ENCODE measurements at regions not wholly inside any gene's neighbourhood (a gene's known extent, or its start where the extent isn't known, plus 50 kb on each side); places are given as distances from the start of the nearest gene placed in this dataset.
A peak's percentile ranks its signal among the peaks of the same experiment; 100 is the strongest.

- Histone ChIP-seq H3K27me3 (peaks cover 21% of the 10 kb centered on the region), H3K4me3 (no peak overlapping the region), H3K36me3 (replicated peaks; ENCODE audit: insufficient read depth, low read depth) (no peaks in the 10 kb centered on the region), H4K20me1 (ENCODE audit: insufficient read depth, poor library complexity, severe bottlenecking) (no peaks in the 10 kb centered on the region), H3K4me2 (no peak overlapping the region), H3K27ac (no peak overlapping the region), H3K9me3 (ENCODE audit: low read depth) (no peaks in the 10 kb centered on the region), H2AFZ (no peak overlapping the region), H3K9me2 (replicated peaks; ENCODE audit: insufficient read depth) (no peaks in the 10 kb centered on the region), H3K4me1 (ENCODE audit: insufficient read depth) (peaks cover 8% of the 10 kb centered on the region), H3K79me2 (no peaks in the 10 kb centered on the region)
- no peak for DNase-seq (ENCODE audit: low spot score)
- TF ChIP-seq EZH2 (IDR thresholded peaks at IDR 0.05; ENCODE audit: borderline replicate concordance): no peak
- WGBS (ENCODE audit: low lambda C conversion rate, missing lambda C conversion rate): 90% methylated on average over 5 of the region's 5 CpGs
Observed at GRCh38 chr5:154612666-154613065, 134.6 kb upstream of the HAND1 start.

GRCh38 chr5:154611341-154611767 lies 133.3 kb upstream of the HAND1 start:
- Histone ChIP-seq H3K9me2 (replicated peaks; ENCODE audit: insufficient read depth) (no peaks in the 10 kb centered on the region), H3K9me3 (ENCODE audit: low read depth) (no peaks in the 10 kb centered on the region), H3K4me2 (peak overlapping the region; percentile 94), H3K27me3 (peaks cover 21% of the 10 kb centered on the region), H2AFZ (peak overlapping the region; percentile 44), H3K79me2 (no peaks in the 10 kb centered on the region), H3K4me1 (ENCODE audit: insufficient read depth) (peaks cover 8% of the 10 kb centered on the region), H4K20me1 (ENCODE audit: insufficient read depth, poor library complexity, severe bottlenecking) (no peaks in the 10 kb centered on the region), H3K4me3 (no peak overlapping the region), H3K36me3 (replicated peaks; ENCODE audit: insufficient read depth, low read depth) (no peaks in the 10 kb centered on the region), H3K27ac (no peak overlapping the region)
- DNase-seq (ENCODE audit: low spot score): no peak
- TF ChIP-seq EZH2 (IDR thresholded peaks at IDR 0.05; ENCODE audit: borderline replicate concordance) (no peak), EZH2phosphoT487 (IDR thresholded peaks at IDR 0.05; ENCODE audit: low read depth, severe bottlenecking, unreplicated experiment) (no peak), CTCF (IDR thresholded peaks at IDR 0.05; ENCODE audit: poor library complexity) (no peak)
- WGBS (ENCODE audit: low lambda C conversion rate, missing lambda C conversion rate): 12% methylated on average over 23 of the region's 23 CpGs

- WGBS (ENCODE audit: low lambda C conversion rate, missing lambda C conversion rate): 4% methylated on average over 44 of the region's 50 CpGs
- H3K79me2 ChIP-seq: no peaks in the 10 kb centered on the region
- H3K4me2 ChIP-seq: peak overlapping the region; percentile 94
- peak overlapping the region; percentile 32 for H2AFZ ChIP-seq
- H3K4me1 ChIP-seq (ENCODE audit: insufficient read depth): peaks cover 8% of the 10 kb centered on the region
- no peaks in the 10 kb centered on the region for H3K36me3 ChIP-seq (replicated peaks; ENCODE audit: insufficient read depth, low read depth)
- H3K9me3 ChIP-seq (ENCODE audit: low read depth): no peaks in the 10 kb centered on the region
- H3K9me2 ChIP-seq (replicated peaks; ENCODE audit: insufficient read depth): no peaks in the 10 kb centered on the region
- H3K27me3 ChIP-seq: peaks cover 21% of the 10 kb centered on the region
- peak; percentile 90 for DNase-seq (ENCODE audit: low spot score)
- H3K4me3 ChIP-seq: peak overlapping the region; percentile 16
- H3K27ac ChIP-seq: no peak overlapping the region
- peak; percentile 88 for TF ChIP-seq CTCF (IDR thresholded peaks at IDR 0.05; ENCODE audit: poor library complexity)
- no peak for TF ChIP-seq EZH2phosphoT487 (IDR thresholded peaks at IDR 0.05; ENCODE audit: low read depth, severe bottlenecking, unreplicated experiment)
- TF ChIP-seq EZH2 (IDR thresholded peaks at IDR 0.05; ENCODE audit: borderline replicate concordance): no peak
- no peaks in the 10 kb centered on the region for H4K20me1 ChIP-seq (ENCODE audit: insufficient read depth, poor library complexity, severe bottlenecking)
Observed at GRCh38 chr5:154610321-154611154, 132.5 kb upstream of the HAND1 start.

- H3K79me2 ChIP-seq: no peaks in the 10 kb centered on the region
- no peak for DNase-seq (ENCODE audit: low spot score)
- peaks cover 21% of the 10 kb centered on the region for H3K27me3 ChIP-seq
- no peaks in the 10 kb centered on the region for H3K9me3 ChIP-seq (ENCODE audit: low read depth)
- TF ChIP-seq EZH2 (IDR thresholded peaks at IDR 0.05; ENCODE audit: borderline replicate concordance) (no peak), CTCF (IDR thresholded peaks at IDR 0.05; ENCODE audit: poor library complexity) (no peak), EZH2phosphoT487 (IDR thresholded peaks at IDR 0.05; ENCODE audit: low read depth, severe bottlenecking, unreplicated experiment) (no peak)
- peaks cover 14% of the 10 kb centered on the region for H3K4me1 ChIP-seq (ENCODE audit: insufficient read depth)
- 83% methylated on average over 3 of the region's 3 CpGs for WGBS (ENCODE audit: low lambda C conversion rate, missing lambda C conversion rate)
- no peaks in the 10 kb centered on the region for H3K36me3 ChIP-seq (replicated peaks; ENCODE audit: insufficient read depth, low read depth)
- no peaks in the 10 kb centered on the region for H4K20me1 ChIP-seq (ENCODE audit: insufficient read depth, poor library complexity, severe bottlenecking)
- H2AFZ ChIP-seq: no peak overlapping the region
- no peak overlapping the region for H3K27ac ChIP-seq
- no peak overlapping the region for H3K4me2 ChIP-seq
- H3K4me3 ChIP-seq: no peak overlapping the region
- no peaks in the 10 kb centered on the region for H3K9me2 ChIP-seq (replicated peaks; ENCODE audit: insufficient read depth)
Observed at GRCh38 chr5:154609251-154609650, 131.2 kb upstream of the HAND1 start.

Measured in hepatocyte (in vitro differentiated cells).